ENCODE measurements at regions not wholly inside any gene's neighbourhood (a gene's known extent, or its start where the extent isn't known, plus 50 kb on each side); places are given as distances from the start of the nearest gene placed in this dataset.

- ATAC-seq (replicated peaks; ENCODE audit: extremely low read depth, poor library complexity, severe bottlenecking), result no peak
- H3K27ac Mint-ChIP-seq (ENCODE audit: low read depth), result no peak overlapping the region
- H3K4me1 Mint-ChIP-seq, result no peaks in the 10 kb centered on the region
- no peak for DNase-seq (ENCODE audit: low spot score in 2 of 2)
- peaks cover 13% of the 10 kb centered on the region for H3K27me3 Mint-ChIP-seq
- no peaks in the 10 kb centered on the region for H3K36me3 Mint-ChIP-seq (ENCODE audit: insufficient read depth)
- no peak overlapping the region for H3K4me3 Mint-ChIP-seq
- no peaks in the 10 kb centered on the region for H3K9me3 Mint-ChIP-seq
Observed at GRCh38 chr13:76759877-76760276, 126.3 kb downstream of the KCTD12 start.

- DNase-seq (ENCODE audit: low spot score in 2 of 2), result no peak
- no peak overlapping the region for H3K27ac Mint-ChIP-seq (ENCODE audit: low read depth)
- H3K36me3 Mint-ChIP-seq (ENCODE audit: insufficient read depth), result no peaks in the 10 kb centered on the region
- H3K4me3 Mint-ChIP-seq, result no peak overlapping the region
- H3K9me3 Mint-ChIP-seq, result no peaks in the 10 kb centered on the region
- no peak for ATAC-seq (replicated peaks; ENCODE audit: extremely low read depth, poor library complexity, severe bottlenecking)
- H3K27me3 Mint-ChIP-seq, result peaks cover 13% of the 10 kb centered on the region
- H3K4me1 Mint-ChIP-seq, result no peaks in the 10 kb centered on the region
Observed at GRCh38 chr13:76758738-76759137, 127.5 kb downstream of the KCTD12 start.

GRCh38 chr13:76758257-76758656 lies 127.9 kb downstream of the KCTD12 start:
- no peak for DNase-seq (ENCODE audit: low spot score in 2 of 2)
- no peaks in the 10 kb centered on the region for H3K36me3 Mint-ChIP-seq (ENCODE audit: insufficient read depth)
- no peaks in the 10 kb centered on the region for H3K4me1 Mint-ChIP-seq
- ATAC-seq (replicated peaks; ENCODE audit: extremely low read depth, poor library complexity, severe bottlenecking), result no peak
- H3K27me3 Mint-ChIP-seq, result peaks cover 13% of the 10 kb centered on the region
- no peaks in the 10 kb centered on the region for H3K9me3 Mint-ChIP-seq
- no peak overlapping the region for H3K4me3 Mint-ChIP-seq
- no peak overlapping the region for H3K27ac Mint-ChIP-seq (ENCODE audit: low read depth)

GRCh38 chr13:76756451-76756850 lies 129.8 kb downstream of the KCTD12 start:
- H3K36me3 Mint-ChIP-seq (ENCODE audit: insufficient read depth), result no peaks in the 10 kb centered on the region
- no peak for ATAC-seq (replicated peaks; ENCODE audit: extremely low read depth, poor library complexity, severe bottlenecking)
- H3K27me3 Mint-ChIP-seq, result peaks cover 13% of the 10 kb centered on the region
- no peak for DNase-seq (ENCODE audit: low spot score in 2 of 2)
- H3K27ac Mint-ChIP-seq (ENCODE audit: low read depth), result no peak overlapping the region
- no peak overlapping the region for H3K4me3 Mint-ChIP-seq
- no peaks in the 10 kb centered on the region for H3K4me1 Mint-ChIP-seq
- no peaks in the 10 kb centered on the region for H3K9me3 Mint-ChIP-seq

GRCh38 chr13:76754414-76754813 lies 131.8 kb downstream of the KCTD12 start:
- Mint-ChIP-seq H3K27me3 (peaks cover 13% of the 10 kb centered on the region), H3K4me3 (no peak overlapping the region), H3K9me3 (no peaks in the 10 kb centered on the region), H3K36me3 (ENCODE audit: insufficient read depth) (no peaks in the 10 kb centered on the region), H3K4me1 (no peaks in the 10 kb centered on the region), H3K27ac (ENCODE audit: low read depth) (no peak overlapping the region)
- DNase-seq (ENCODE audit: low spot score in 2 of 2), result no peak
- ATAC-seq (replicated peaks; ENCODE audit: extremely low read depth, poor library complexity, severe bottlenecking), result no peak

GRCh38 chr13:76751278-76751677 lies 134.9 kb downstream of the KCTD12 start:
- H3K4me1 Mint-ChIP-seq, result no peaks in the 10 kb centered on the region
- no peak overlapping the region for H3K4me3 Mint-ChIP-seq
- H3K36me3 Mint-ChIP-seq (ENCODE audit: insufficient read depth), result no peaks in the 10 kb centered on the region
- H3K9me3 Mint-ChIP-seq, result no peaks in the 10 kb centered on the region
- H3K27ac Mint-ChIP-seq (ENCODE audit: low read depth), result no peak overlapping the region
- DNase-seq (ENCODE audit: low spot score in 2 of 2) (no peak), ATAC-seq (replicated peaks; ENCODE audit: extremely low read depth, poor library complexity, severe bottlenecking) (no peak)
- H3K27me3 Mint-ChIP-seq, result peaks cover 2% of the 10 kb centered on the region

- no peaks in the 10 kb centered on the region for H3K9me3 Mint-ChIP-seq
- no peak overlapping the region for H3K27ac Mint-ChIP-seq (ENCODE audit: low read depth)
- H3K4me1 Mint-ChIP-seq, result no peaks in the 10 kb centered on the region
- H3K27me3 Mint-ChIP-seq, result no peaks in the 10 kb centered on the region
- H3K4me3 Mint-ChIP-seq, result no peak overlapping the region
- DNase-seq (ENCODE audit: low spot score in 2 of 2) (no peak), ATAC-seq (replicated peaks; ENCODE audit: extremely low read depth, poor library complexity, severe bottlenecking) (no peak)
- H3K36me3 Mint-ChIP-seq (ENCODE audit: insufficient read depth), result no peaks in the 10 kb centered on the region
Observed at GRCh38 chr13:76750126-76750525, 136.1 kb downstream of the KCTD12 start.

GRCh38 chr13:76745261-76746200 lies 140.7 kb downstream of the KCTD12 start:
- H3K27ac Mint-ChIP-seq (ENCODE audit: low read depth), result no peak overlapping the region
- H3K9me3 Mint-ChIP-seq, result no peaks in the 10 kb centered on the region
- peaks cover 18% of the 10 kb centered on the region for H3K27me3 Mint-ChIP-seq
- H3K36me3 Mint-ChIP-seq (ENCODE audit: insufficient read depth), result no peaks in the 10 kb centered on the region
- DNase-seq (ENCODE audit: low spot score in 2 of 2), result no peak
- no peak for ATAC-seq (replicated peaks; ENCODE audit: extremely low read depth, poor library complexity, severe bottlenecking)
- H3K4me3 Mint-ChIP-seq, result no peak overlapping the region
- H3K4me1 Mint-ChIP-seq, result no peaks in the 10 kb centered on the region

GRCh38 chr13:76741624-76742023 lies 144.6 kb downstream of the KCTD12 start:
- H3K4me1 Mint-ChIP-seq, result no peaks in the 10 kb centered on the region
- DNase-seq (ENCODE audit: low spot score in 2 of 2), result no peak
- H3K4me3 Mint-ChIP-seq, result no peak overlapping the region
- peaks cover 44% of the 10 kb centered on the region for H3K27me3 Mint-ChIP-seq
- ATAC-seq (replicated peaks; ENCODE audit: extremely low read depth, poor library complexity, severe bottlenecking), result no peak
- no peak overlapping the region for H3K27ac Mint-ChIP-seq (ENCODE audit: low read depth)
- H3K36me3 Mint-ChIP-seq (ENCODE audit: insufficient read depth), result no peaks in the 10 kb centered on the region
- H3K9me3 Mint-ChIP-seq, result no peaks in the 10 kb centered on the region

- no peak for ATAC-seq (replicated peaks; ENCODE audit: extremely low read depth, poor library complexity, severe bottlenecking)
- no peaks in the 10 kb centered on the region for H3K4me1 Mint-ChIP-seq
- H3K9me3 Mint-ChIP-seq, result no peaks in the 10 kb centered on the region
- H3K36me3 Mint-ChIP-seq (ENCODE audit: insufficient read depth), result no peaks in the 10 kb centered on the region
- DNase-seq (ENCODE audit: low spot score in 2 of 2), result no peak
- H3K4me3 Mint-ChIP-seq, result no peak overlapping the region
- H3K27ac Mint-ChIP-seq (ENCODE audit: low read depth), result no peak overlapping the region
- H3K27me3 Mint-ChIP-seq, result peaks cover 46% of the 10 kb centered on the region
Observed at GRCh38 chr13:76741046-76741445, 145.2 kb downstream of the KCTD12 start.

GRCh38 chr13:76738616-76739015 lies 147.6 kb downstream of the KCTD12 start:
- no peak for DNase-seq (ENCODE audit: low spot score in 2 of 2)
- Mint-ChIP-seq H3K4me3 (no peak overlapping the region), H3K4me1 (no peaks in the 10 kb centered on the region), H3K27ac (ENCODE audit: low read depth) (no peak overlapping the region), H3K9me3 (no peaks in the 10 kb centered on the region), H3K27me3 (peaks cover 36% of the 10 kb centered on the region), H3K36me3 (ENCODE audit: insufficient read depth) (no peaks in the 10 kb centered on the region)
- no peak for ATAC-seq (replicated peaks; ENCODE audit: extremely low read depth, poor library complexity, severe bottlenecking)

- ATAC-seq (replicated peaks; ENCODE audit: extremely low read depth, poor library complexity, severe bottlenecking) (no peak), DNase-seq (ENCODE audit: low spot score in 2 of 2) (no peak)
- H3K9me3 Mint-ChIP-seq, result no peaks in the 10 kb centered on the region
- no peak overlapping the region for H3K4me3 Mint-ChIP-seq
- H3K4me1 Mint-ChIP-seq, result no peaks in the 10 kb centered on the region
- no peak overlapping the region for H3K27ac Mint-ChIP-seq (ENCODE audit: low read depth)
- H3K27me3 Mint-ChIP-seq, result peaks cover 36% of the 10 kb centered on the region
- H3K36me3 Mint-ChIP-seq (ENCODE audit: insufficient read depth), result no peaks in the 10 kb centered on the region
Observed at GRCh38 chr13:76737526-76737925, 148.7 kb downstream of the KCTD12 start.

GRCh38 chr13:76735641-76736040 lies 150.6 kb downstream of the KCTD12 start:
- no peaks in the 10 kb centered on the region for H3K36me3 Mint-ChIP-seq (ENCODE audit: insufficient read depth)
- ATAC-seq (replicated peaks; ENCODE audit: extremely low read depth, poor library complexity, severe bottlenecking) (no peak), DNase-seq (ENCODE audit: low spot score in 2 of 2) (no peak)
- H3K4me1 Mint-ChIP-seq, result no peaks in the 10 kb centered on the region
- peaks cover 29% of the 10 kb centered on the region for H3K27me3 Mint-ChIP-seq
- no peak overlapping the region for H3K27ac Mint-ChIP-seq (ENCODE audit: low read depth)
- H3K4me3 Mint-ChIP-seq, result no peak overlapping the region
- no peaks in the 10 kb centered on the region for H3K9me3 Mint-ChIP-seq

All from central memory CD8-positive, alpha-beta T cell (primary cell).